Panc1 (cell line): ENCODE measurements at regions not wholly inside any gene's neighbourhood (a gene's known extent, or its start where the extent isn't known, plus 50 kb on each side); places are given as distances from the start of the nearest gene placed in this dataset.

Experiments used
- CTCF ChIP-seq: fragments of 450-650 bp; IDR thresholded peaks from 2 replicates; pipeline ENCODE4 v1.5.1; 2017; ENCODE audit warnings: mild to moderate bottlenecking
- POLR2AphosphoS5 ChIP-seq: IDR thresholded peaks from 2 replicates; pipeline ENCODE4 v1.6.1; 2012; ENCODE audit warnings: mild to moderate bottlenecking, low read depth, low read length, moderate library complexity
- REST ChIP-seq, 2 experiments: IDR thresholded peaks; 2 replicates each; pipeline ENCODE4 v1.6.1; 2011 to 2012; ENCODE audit warnings: low read depth in 2 of 2, control low read depth in 1 of 2, low read length in 1 of 2, mild to moderate bottlenecking in 1 of 2, moderate library complexity in 1 of 2; ENCODE audit not compliant: insufficient read depth in 1 of 2
- SIN3A ChIP-seq: IDR thresholded peaks from 2 replicates; pipeline ENCODE4 v1.6.1; 2012; ENCODE audit warnings: low read depth, mild to moderate bottlenecking, low read length, moderate library complexity, borderline replicate concordance; ENCODE audit not compliant: insufficient read depth
- TCF7L2 ChIP-seq: IDR thresholded peaks from 2 replicates; pipeline ENCODE4 v1.6.1; 2011; ENCODE audit warnings: mild to moderate bottlenecking, low read depth, low read length, inconsistent platforms

GRCh38 chr3:164094546-164094945 lies 983.8 kb downstream of the SI start:
- TF ChIP-seq SIN3A (no peak), POLR2AphosphoS5 (no peak), CTCF (no peak), REST (IDR thresholded peaks at IDR 0.05; ENCODE audit: insufficient read depth in 1 of 2, low read depth in 2 of 2, low read length in 1 of 2) (no peak), TCF7L2 (no peak)
